HG03108 (cell line): ENCODE measurements at regions not wholly inside any gene's neighbourhood (a gene's known extent, or its start where the extent isn't known, plus 50 kb on each side); places are given as distances from the start of the nearest gene placed in this dataset.
"Not testable (repeated sequence)": the region's sequence is repeated elsewhere in the genome, so short reads cannot be mapped to it uniquely, and the experiment has no call there.

Source experiments
- ATAC-seq: cut with Tn5 transposase; IDR thresholded peaks from one replicate; pipeline ENCODE4 v1.9.1; 2021; ENCODE audit warnings: moderate library complexity; ENCODE audit not compliant: unreplicated experiment

- ATAC-seq: not testable (repeated sequence)
Measured at GRCh38 chr9:33734941-33735835, 60.2 kb upstream of the PRSS3 start.

GRCh38 chr9:33737811-33738606 lies 57.4 kb upstream of the PRSS3 start:
- peak; percentile 67 for ATAC-seq

GRCh38 chr9:33739398-33739797 lies 56.0 kb upstream of the PRSS3 start:
- no peak for ATAC-seq

GRCh38 chr9:33740075-33740474 lies 55.3 kb upstream of the PRSS3 start:
- no peak for ATAC-seq

- ATAC-seq: not testable (repeated sequence)
Measured at GRCh38 chr9:33740958-33741357, 54.4 kb upstream of the PRSS3 start.

- ATAC-seq: no peak
Measured at GRCh38 chr9:33742051-33742450, 53.3 kb upstream of the PRSS3 start.

- ATAC-seq: no peak
Measured at GRCh38 chr9:33742519-33742918, 52.8 kb upstream of the PRSS3 start.
